Neuron (in vitro differentiated cells): ENCODE measurements at regions not wholly inside any gene's neighbourhood (a gene's known extent, or its start where the extent isn't known, plus 50 kb on each side); places are given as distances from the start of the nearest gene placed in this dataset.
A peak's percentile ranks its signal among the peaks of the same experiment; 100 is the strongest.

Experiments used
- H2AFZ ChIP-seq: one replicate; pipeline ENCODE4 v1.6.1; 2013; ENCODE audit warnings: low read depth, mild to moderate bottlenecking, inconsistent platforms, low read length, moderate library complexity
- H3K27me3 ChIP-seq: one replicate; pipeline ENCODE4 v1.6.1; 2013; ENCODE audit warnings: low read length; ENCODE audit not compliant: insufficient read depth
- H3K36me3 ChIP-seq: one replicate; pipeline ENCODE4 v1.6.1; 2013; ENCODE audit warnings: low read length; ENCODE audit not compliant: insufficient read depth
- H3K4me1 ChIP-seq: one replicate; pipeline ENCODE4 v1.6.1; 2013; ENCODE audit warnings: low read length; ENCODE audit not compliant: insufficient read depth
- H3K4me3 ChIP-seq: 2 replicates; pipeline ENCODE4 v1.5.1; 2013; ENCODE audit warnings: mild to moderate bottlenecking, low read length, moderate library complexity
- H3K9me3 ChIP-seq: one replicate; pipeline ENCODE4 v1.6.1; 2013; ENCODE audit warnings: low read length

- peak overlapping the region; percentile 13 for H2AFZ ChIP-seq
- H3K4me1 ChIP-seq: peaks cover 14% of the 10 kb centered on the region
- H3K27me3 ChIP-seq: no peaks in the 10 kb centered on the region
- H3K4me3 ChIP-seq: peak overlapping the region; percentile 83
- no peaks in the 10 kb centered on the region for H3K36me3 ChIP-seq
- H3K9me3 ChIP-seq: peaks cover 3% of the 10 kb centered on the region
These were observed 107.3 kb upstream of the HNRNPU start for GRCh38 chr1:244971552-244972216.

- H3K4me1 ChIP-seq: peaks cover 14% of the 10 kb centered on the region
- no peaks in the 10 kb centered on the region for H3K27me3 ChIP-seq
- H3K4me3 ChIP-seq: peak overlapping the region; percentile 83
- peaks cover 3% of the 10 kb centered on the region for H3K9me3 ChIP-seq
- peak overlapping the region; percentile 53 for H2AFZ ChIP-seq
- no peaks in the 10 kb centered on the region for H3K36me3 ChIP-seq
These were observed 106.6 kb upstream of the HNRNPU start for GRCh38 chr1:244970744-244971551.

- Histone ChIP-seq H3K9me3 (peaks cover 3% of the 10 kb centered on the region), H3K36me3 (no peaks in the 10 kb centered on the region), H3K4me3 (peak overlapping the region; percentile 83), H3K27me3 (no peaks in the 10 kb centered on the region), H3K4me1 (peaks cover 14% of the 10 kb centered on the region), H2AFZ (peak overlapping the region; percentile 33)
These were observed 105.9 kb upstream of the HNRNPU start for GRCh38 chr1:244970236-244970743.

GRCh38 chr1:244969355-244970235 is 105.3 kb upstream of the HNRNPU start:
- H3K36me3 ChIP-seq: no peaks in the 10 kb centered on the region
- H3K27me3 ChIP-seq: no peaks in the 10 kb centered on the region
- H2AFZ ChIP-seq: peak overlapping the region; percentile 33
- H3K4me3 ChIP-seq: peak overlapping the region; percentile 53
- H3K9me3 ChIP-seq: no peaks in the 10 kb centered on the region
- peaks cover 14% of the 10 kb centered on the region for H3K4me1 ChIP-seq

- Histone ChIP-seq H2AFZ (peak overlapping the region; percentile 33), H3K36me3 (no peaks in the 10 kb centered on the region), H3K9me3 (no peaks in the 10 kb centered on the region), H3K4me1 (peaks cover 14% of the 10 kb centered on the region), H3K27me3 (no peaks in the 10 kb centered on the region), H3K4me3 (peak overlapping the region; percentile 53)
These were observed 104.5 kb upstream of the HNRNPU start for GRCh38 chr1:244968881-244969280.

GRCh38 chr1:244968471-244968871 is 104.1 kb upstream of the HNRNPU start:
- Histone ChIP-seq H3K4me1 (peaks cover 14% of the 10 kb centered on the region), H3K9me3 (no peaks in the 10 kb centered on the region), H3K27me3 (no peaks in the 10 kb centered on the region), H3K36me3 (no peaks in the 10 kb centered on the region), H2AFZ (peak overlapping the region; percentile 33), H3K4me3 (peak overlapping the region; percentile 53)

GRCh38 chr1:244967159-244967558 is 102.8 kb upstream of the HNRNPU start:
- no peaks in the 10 kb centered on the region for H3K9me3 ChIP-seq
- H3K27me3 ChIP-seq: no peaks in the 10 kb centered on the region
- H3K4me3 ChIP-seq: no peak overlapping the region
- no peaks in the 10 kb centered on the region for H3K36me3 ChIP-seq
- no peak overlapping the region for H2AFZ ChIP-seq
- peaks cover 11% of the 10 kb centered on the region for H3K4me1 ChIP-seq

- Histone ChIP-seq H3K4me3 (no peak overlapping the region), H3K9me3 (no peaks in the 10 kb centered on the region), H2AFZ (no peak overlapping the region), H3K27me3 (no peaks in the 10 kb centered on the region), H3K36me3 (no peaks in the 10 kb centered on the region), H3K4me1 (peaks cover 7% of the 10 kb centered on the region)
These were observed 101.1 kb upstream of the HNRNPU start for GRCh38 chr1:244965185-244966030.

- Histone ChIP-seq H3K36me3 (no peaks in the 10 kb centered on the region), H3K4me1 (peaks cover 7% of the 10 kb centered on the region), H3K27me3 (no peaks in the 10 kb centered on the region), H2AFZ (no peak overlapping the region), H3K4me3 (no peak overlapping the region), H3K9me3 (no peaks in the 10 kb centered on the region)
These were observed 100.0 kb upstream of the HNRNPU start for GRCh38 chr1:244964112-244964971.

GRCh38 chr1:244963231-244963826 is 99.0 kb upstream of the HNRNPU start:
- Histone ChIP-seq H2AFZ (no peak overlapping the region), H3K4me1 (no peaks in the 10 kb centered on the region), H3K36me3 (no peaks in the 10 kb centered on the region), H3K9me3 (no peaks in the 10 kb centered on the region), H3K27me3 (no peaks in the 10 kb centered on the region), H3K4me3 (no peak overlapping the region)

GRCh38 chr1:244962130-244962529 is 97.8 kb upstream of the HNRNPU start:
- Histone ChIP-seq H3K4me3 (no peak overlapping the region), H3K4me1 (no peaks in the 10 kb centered on the region), H3K36me3 (no peaks in the 10 kb centered on the region), H3K9me3 (no peaks in the 10 kb centered on the region), H3K27me3 (no peaks in the 10 kb centered on the region), H2AFZ (no peak overlapping the region)
